HG02623 (cell line): ENCODE measurements at regions not wholly inside any gene's neighbourhood (a gene's known extent, or its start where the extent isn't known, plus 50 kb on each side); places are given as distances from the start of the nearest gene placed in this dataset.

Experiments used
- ATAC-seq: cut with Tn5 transposase; IDR thresholded peaks from one replicate; pipeline ENCODE4 v1.9.1; 2021; ENCODE audit warnings: moderate library complexity; ENCODE audit not compliant: unreplicated experiment

GRCh38 chr15:70314688-70315087 is 217.0 kb upstream of the TLE3 start:
- ATAC-seq, result no peak

- no peak for ATAC-seq
Measured at GRCh38 chr15:70314018-70314354, 216.3 kb upstream of the TLE3 start.

GRCh38 chr15:70313099-70314017 is 215.6 kb upstream of the TLE3 start:
- no peak for ATAC-seq

- ATAC-seq, result no peak
Measured at GRCh38 chr15:70311821-70312220, 214.1 kb upstream of the TLE3 start.

- ATAC-seq, result no peak
Measured at GRCh38 chr15:70309716-70310115, 212.0 kb upstream of the TLE3 start.

GRCh38 chr15:70308735-70309434 is 211.2 kb upstream of the TLE3 start:
- ATAC-seq, result no peak

GRCh38 chr15:70308011-70308734 is 210.5 kb upstream of the TLE3 start:
- ATAC-seq, result no peak

- ATAC-seq, result no peak
Measured at GRCh38 chr15:70306582-70306981, 208.9 kb upstream of the TLE3 start.

GRCh38 chr15:70306081-70306480 is 208.4 kb upstream of the TLE3 start:
- ATAC-seq, result no peak

GRCh38 chr15:70303981-70304380 is 206.3 kb upstream of the TLE3 start:
- no peak for ATAC-seq

GRCh38 chr15:70302360-70302759 is 204.6 kb upstream of the TLE3 start:
- no peak for ATAC-seq

GRCh38 chr15:70301396-70301795 is 203.7 kb upstream of the TLE3 start:
- no peak for ATAC-seq

GRCh38 chr15:70299931-70300869 is 202.5 kb upstream of the TLE3 start:
- peak; percentile 94 for ATAC-seq

- no peak for ATAC-seq
Measured at GRCh38 chr15:70297465-70298058, 199.8 kb upstream of the TLE3 start.

- no peak for ATAC-seq
Measured at GRCh38 chr15:70294731-70295305, 197.1 kb upstream of the TLE3 start.

- ATAC-seq, result no peak
Measured at GRCh38 chr15:70293591-70294470, 196.1 kb upstream of the TLE3 start.

- ATAC-seq, result no peak
Measured at GRCh38 chr15:70293138-70293537, 195.4 kb upstream of the TLE3 start.

GRCh38 chr15:70292076-70292760 is 194.5 kb upstream of the TLE3 start:
- ATAC-seq, result no peak
